IPS-NIHi11 (cell line): ENCODE measurements at regions not wholly inside any gene's neighbourhood (a gene's known extent, or its start where the extent isn't known, plus 50 kb on each side); places are given as distances from the start of the nearest gene placed in this dataset.

Experiments
- DNase-seq: peaks from one replicate; pipeline ENCODE4 v3.0.0; 2012; ENCODE audit warnings: mixed read lengths, low spot score

DNA sequence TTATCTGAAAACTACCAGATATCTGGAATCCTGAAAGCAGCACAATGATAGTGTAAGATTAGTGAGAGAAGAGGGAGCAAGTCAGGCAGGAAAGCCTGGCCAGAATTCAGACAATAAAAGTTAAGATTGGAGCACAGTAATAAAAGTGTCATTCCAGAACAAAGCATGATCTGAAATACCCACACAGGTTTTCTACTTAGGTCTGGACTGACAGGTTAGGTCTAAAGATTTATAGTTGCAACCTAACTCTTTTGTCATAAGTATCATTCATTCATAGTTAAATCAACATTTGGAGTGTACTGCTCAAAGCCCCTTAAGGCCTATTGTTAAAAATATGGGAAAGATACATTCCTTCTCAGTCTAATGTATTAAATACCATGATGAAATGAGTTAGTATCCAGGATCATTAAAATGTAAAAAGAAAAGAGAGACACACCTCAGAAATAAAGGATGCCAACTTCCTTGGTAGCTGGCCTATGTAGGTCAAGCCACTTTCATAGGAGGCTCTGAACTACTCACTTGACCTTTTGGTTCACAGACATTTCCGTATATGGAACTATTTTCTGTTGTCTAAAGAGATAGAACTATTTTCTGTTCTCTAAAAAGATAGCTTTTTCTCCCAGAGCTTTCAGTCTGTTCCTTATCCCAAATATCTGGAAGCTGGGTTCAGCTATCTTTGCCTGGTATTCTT is 105.2 kb downstream of the FAS start:
- DNase-seq = no peak

- DNase-seq = no peak
Measured at GRCh38 chr10:89093728-89094127, 103.1 kb downstream of the FAS start.

DNA sequence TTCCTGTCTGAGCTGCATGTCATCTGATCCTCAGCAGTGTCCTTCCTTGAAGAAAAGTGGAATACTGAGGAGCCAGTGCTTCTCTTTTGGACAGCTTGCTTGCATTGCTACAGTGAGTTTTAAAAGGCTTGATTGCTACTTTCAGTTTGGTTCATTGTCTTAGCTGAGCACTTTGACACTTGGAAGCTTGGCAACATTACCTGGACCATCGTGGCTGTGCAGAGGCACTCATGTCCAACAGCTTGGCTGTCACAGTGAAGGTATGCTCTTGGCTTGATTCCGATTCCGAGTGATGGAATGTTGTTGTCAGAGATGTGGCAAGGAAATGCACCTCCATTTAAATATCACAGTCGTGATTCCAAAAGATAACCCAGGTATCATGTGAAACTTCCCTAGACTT is 102.4 kb downstream of the FAS start:
- no peak for DNase-seq

DNA sequence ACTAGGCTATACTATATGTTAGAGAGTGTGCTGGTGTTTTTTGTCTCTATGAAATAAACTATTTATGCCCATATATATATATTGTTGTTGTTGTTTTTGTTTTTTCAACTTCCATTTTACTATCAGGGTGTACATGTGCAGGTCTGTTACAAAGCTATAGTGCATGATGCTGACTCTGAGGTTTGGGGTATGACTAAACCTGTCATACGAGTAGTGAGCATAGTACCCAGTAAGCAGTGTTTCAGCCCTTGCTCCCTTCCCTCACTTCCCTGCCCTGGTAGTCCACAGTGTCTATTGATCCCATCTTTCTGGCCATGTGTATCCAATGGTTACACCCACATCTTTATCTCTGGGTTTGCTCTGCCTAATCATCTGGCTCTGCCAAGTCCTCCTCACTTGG is 101.8 kb downstream of the FAS start:
- no peak for DNase-seq

GRCh38 chr10:89091496-89091895 is 100.9 kb downstream of the FAS start:
- no peak for DNase-seq

- no peak for DNase-seq
Measured at GRCh38 chr10:89090756-89091445, 100.3 kb downstream of the FAS start.

DNA sequence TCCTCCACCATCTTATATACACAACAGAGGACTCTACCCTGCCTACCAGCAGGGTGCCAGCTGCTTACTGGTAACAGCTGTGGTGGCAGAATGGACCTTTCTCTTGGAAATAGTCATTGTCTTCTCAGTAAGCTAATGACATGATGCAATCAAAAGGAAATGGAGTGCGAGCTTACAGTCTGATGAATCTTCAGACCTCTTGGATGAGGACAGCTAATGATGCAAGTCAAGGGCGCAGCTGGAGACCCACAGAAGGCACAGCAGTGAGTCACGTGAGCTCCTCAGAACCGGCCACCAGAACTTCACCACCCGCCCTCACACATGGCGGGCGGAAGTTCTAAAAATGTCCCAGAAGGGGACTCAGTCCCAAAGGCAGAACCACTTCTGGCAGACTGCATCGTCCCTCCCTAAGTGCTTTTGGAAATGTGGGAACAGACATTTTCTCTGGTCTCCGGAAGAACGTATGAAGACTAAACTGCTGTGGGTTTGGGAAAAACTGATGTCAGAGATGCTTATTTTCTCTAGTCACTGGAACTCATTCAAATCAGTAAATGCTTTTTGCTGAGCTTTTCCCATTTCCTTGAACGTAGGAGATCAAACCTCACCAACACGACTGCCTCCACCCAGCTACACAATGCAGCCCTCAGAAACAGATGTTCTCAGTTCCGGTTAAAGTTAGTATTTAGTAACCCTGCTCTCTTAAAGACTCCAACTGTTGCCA is 96.4 kb downstream of the FAS start:
- peak; percentile 30 for DNase-seq

DNA sequence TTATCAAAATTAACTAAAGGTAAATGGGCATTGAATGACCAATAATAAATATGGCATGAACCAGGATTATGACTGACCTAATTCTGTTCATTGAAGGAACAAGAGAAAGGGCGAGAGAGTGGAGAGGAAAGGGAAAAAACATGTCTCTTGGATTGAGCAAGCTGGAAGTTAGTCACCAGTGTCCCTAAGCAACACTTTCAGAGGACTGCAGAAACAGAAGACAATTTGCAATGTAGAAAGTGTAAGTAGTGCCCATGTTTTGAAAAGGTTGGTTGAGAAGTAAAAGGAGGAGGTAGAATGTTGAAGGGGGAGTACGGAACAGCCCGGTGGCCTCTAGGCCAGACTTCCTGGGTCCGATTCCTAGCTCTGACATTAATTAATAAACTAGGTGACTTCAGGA is 94.6 kb downstream of the FAS start:
- DNase-seq = no peak

- DNase-seq = no peak
Measured at GRCh38 chr10:89082086-89082485, 91.5 kb downstream of the FAS start.

DNA sequence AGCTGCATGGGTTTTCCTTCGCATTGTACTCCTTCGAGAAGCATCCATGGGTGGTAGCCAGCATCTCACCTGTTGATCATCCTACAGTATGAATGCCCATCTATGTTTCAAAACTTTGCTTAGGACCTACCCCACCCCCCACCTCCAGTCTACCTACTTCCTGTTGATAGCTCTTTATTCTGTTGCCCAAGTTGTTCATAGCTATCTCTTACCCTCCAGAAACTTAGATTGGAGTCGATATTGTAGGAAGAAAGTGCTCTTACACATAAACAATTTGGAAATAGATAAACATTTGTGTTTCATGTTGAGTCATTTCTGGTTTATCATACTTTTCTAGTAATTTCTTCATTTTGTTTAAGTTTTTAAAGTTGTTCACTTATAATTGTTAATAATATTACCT is 90.1 kb downstream of the FAS start:
- DNase-seq = no peak

- no peak for DNase-seq
Measured at GRCh38 chr10:89079961-89080360, 89.4 kb downstream of the FAS start.

DNA sequence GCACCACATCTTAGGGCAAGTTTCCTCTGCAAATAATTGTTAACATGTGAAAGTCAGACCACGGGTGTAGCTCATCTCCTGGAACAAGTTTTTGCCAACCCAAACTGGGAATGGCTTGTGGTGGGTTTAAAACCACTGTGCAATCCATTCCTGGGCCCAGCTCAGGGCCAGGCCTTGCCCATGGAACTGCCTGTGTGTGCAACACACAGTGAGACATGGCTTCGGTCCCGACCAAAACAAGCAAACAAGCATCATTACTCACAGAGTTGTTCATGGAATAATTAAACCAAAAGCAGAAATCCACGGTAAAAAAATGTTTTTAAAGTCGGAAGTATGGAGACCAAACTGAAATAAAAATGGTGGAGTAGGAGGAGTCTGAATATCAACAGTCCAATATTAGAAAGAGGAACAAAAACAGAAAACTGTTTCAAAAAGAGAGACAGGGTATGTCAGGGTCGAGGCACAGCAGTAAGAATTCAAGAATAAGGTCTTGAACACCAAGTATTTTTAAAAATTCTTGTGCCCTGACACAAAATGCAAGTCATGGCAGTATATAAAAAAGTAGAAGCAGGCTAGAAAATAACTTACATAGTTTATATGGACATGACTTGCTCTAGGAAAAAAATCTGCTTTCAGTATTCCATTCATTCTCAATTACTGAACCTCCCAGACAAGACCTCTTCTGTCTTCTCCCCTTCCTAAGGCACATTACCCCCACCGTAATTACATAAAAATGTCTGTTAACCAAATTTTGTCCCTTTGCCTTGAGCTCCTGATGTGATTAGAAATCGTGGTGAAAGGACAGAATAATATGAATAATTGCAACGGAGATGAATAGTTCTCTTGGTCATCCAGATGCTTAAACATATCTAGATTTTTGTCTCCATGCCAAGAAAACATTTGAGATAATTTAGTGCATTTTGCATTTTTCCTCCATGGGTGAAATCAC is 88.4 kb downstream of the FAS start:
- no peak for DNase-seq

- DNase-seq = no peak
Measured at GRCh38 chr10:89076120-89076519, 85.5 kb downstream of the FAS start.

DNA sequence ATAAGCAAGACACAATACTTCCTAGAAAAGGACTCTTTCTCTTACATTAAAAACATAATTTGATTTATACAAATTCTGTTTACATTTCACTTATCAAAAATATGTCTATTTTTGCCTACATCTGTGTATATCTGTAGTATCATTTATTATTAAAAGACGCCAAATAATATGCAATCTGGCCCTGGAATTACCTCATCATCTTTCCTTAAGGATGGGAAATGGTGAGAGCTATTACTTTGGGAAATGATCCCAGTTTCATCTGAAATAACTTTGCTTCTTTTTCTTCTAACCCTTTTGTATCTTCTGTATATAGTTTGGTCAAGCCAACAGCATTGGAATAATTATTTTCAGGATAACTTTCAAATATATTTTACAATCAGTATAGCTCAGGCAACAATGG is 85.0 kb downstream of the FAS start:
- DNase-seq = no peak

DNA sequence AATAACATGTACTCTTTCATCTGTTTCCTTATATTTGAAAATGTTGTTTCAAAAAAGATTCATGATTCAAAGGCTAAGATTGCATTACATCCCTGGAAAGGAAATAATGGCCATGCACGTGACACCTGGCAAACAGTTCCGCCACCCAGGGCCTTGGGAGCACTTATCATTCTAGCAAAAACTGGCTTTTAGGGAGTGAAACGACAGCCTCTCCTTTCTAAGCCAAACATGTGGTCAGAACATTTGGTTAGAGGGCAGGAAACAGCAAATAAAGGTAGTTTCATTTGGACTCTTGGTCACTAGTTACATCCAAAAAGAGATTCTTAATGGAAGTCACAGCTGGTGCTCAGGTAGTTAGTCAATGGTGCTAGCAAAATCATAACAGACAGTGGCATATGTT is 83.5 kb downstream of the FAS start:
- no peak for DNase-seq

GRCh38 chr10:89073719-89074118 is 83.1 kb downstream of the FAS start:
- DNase-seq = no peak

DNA sequence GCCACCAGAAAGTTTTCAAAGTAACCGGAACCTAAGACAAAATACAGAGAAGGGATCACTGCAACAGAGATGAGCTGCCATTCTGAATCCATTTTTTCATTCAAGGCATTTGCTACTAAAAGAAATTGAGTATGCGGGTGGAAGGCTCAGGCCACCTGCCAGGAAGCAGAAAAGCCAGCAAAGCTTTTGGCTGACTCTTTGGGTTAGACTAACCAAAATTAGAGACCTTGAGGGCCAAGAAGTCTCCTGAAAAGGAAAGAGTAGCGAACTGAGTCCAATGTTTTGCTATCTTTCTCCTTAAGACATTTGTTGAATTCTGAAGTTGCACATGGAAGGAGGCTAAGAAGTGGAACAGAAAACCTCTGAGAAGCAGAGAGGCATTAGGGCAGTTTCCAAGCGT is 79.0 kb downstream of the FAS start:
- DNase-seq = no peak
